TTC549 (cell line): ENCODE measurements at regions not wholly inside any gene's neighbourhood (a gene's known extent, or its start where the extent isn't known, plus 50 kb on each side); places are given as distances from the start of the nearest gene placed in this dataset.

ENCODE experiments used
- FAIRE-seq: peaks from 2 replicates; lab custom pipeline; 2012; peaks lifted over from hg19 to GRCh38; lab: Jason Lieb, UNC

- FAIRE-seq, result no peak
Observed at GRCh38 chr6:102387326-102388033, 994.0 kb downstream of the GRIK2 start.

- no peak for FAIRE-seq
Observed at GRCh38 chr6:102381203-102381602, 987.7 kb downstream of the GRIK2 start.

DNA sequence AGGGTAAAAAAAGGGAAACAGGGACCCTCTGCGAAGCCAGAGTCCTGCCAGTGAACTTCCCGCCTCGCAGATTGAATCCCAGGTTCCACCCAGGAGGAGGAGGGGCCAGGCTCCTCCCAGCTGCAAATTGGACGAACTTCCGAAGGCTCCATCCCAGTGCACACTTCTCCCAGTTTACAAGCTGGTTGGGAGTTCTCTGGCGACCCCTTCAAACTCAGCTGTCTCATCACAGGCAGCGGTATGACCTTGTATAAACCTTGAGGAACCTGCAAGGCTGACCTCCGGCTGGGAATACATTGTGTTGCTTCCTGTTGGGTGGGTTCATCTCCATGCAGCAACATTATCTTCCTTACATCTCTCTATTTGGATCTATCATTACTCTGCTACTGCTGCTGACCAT, 962.7 kb downstream of the GRIK2 start:
- FAIRE-seq, result no peak

GRCh38 chr6:102355578-102355977, 962.1 kb downstream of the GRIK2 start:
- FAIRE-seq, result no peak

- FAIRE-seq, result no peak
Observed at GRCh38 chr6:102352552-102352951, 959.0 kb downstream of the GRIK2 start.

- no peak for FAIRE-seq
Observed at GRCh38 chr6:102344769-102345168, 951.3 kb downstream of the GRIK2 start.

- FAIRE-seq, result no peak
Observed at GRCh38 chr6:102340311-102340710, 946.8 kb downstream of the GRIK2 start.

DNA sequence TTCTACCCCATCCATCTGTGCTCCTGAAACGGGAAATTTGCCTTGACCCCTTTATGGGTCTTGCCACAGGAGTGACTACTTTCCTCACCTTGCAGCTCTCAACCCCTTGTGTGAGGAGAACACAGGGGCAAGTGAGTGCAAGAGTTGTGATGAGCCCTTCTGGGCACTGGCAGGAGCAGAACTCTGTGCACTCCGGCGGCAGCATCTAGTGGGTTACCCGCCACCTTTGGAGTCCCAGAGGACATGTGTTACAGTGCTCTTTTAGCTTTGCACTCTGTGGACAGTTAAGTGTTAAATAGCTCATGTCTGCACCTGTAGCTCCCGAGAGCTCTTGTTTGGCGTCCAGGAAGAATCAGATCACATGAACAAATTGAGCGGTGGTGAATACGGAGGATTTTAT, 940.2 kb downstream of the GRIK2 start:
- FAIRE-seq, result no peak

- no peak for FAIRE-seq
Observed at GRCh38 chr6:102327697-102328225, 934.3 kb downstream of the GRIK2 start.

DNA sequence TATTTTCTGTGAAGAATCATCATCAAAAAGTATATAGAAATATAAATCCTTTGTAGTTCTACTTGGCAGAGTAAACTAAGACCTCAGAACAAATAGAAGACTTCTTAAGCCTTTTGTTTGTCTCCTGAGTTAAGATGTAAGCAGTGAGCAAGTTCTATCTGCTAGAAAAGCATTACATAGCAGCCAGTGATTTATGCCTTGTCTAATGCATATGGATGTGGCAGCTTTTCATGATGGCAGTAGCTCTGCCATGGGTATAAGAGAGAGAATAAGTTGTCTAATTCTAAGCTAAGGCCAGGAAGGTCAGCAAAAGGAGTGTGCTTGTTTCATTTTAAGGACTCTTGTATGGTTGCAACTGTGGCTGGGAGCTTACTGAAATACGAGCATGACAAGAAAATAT, 920.2 kb downstream of the GRIK2 start:
- no peak for FAIRE-seq

DNA sequence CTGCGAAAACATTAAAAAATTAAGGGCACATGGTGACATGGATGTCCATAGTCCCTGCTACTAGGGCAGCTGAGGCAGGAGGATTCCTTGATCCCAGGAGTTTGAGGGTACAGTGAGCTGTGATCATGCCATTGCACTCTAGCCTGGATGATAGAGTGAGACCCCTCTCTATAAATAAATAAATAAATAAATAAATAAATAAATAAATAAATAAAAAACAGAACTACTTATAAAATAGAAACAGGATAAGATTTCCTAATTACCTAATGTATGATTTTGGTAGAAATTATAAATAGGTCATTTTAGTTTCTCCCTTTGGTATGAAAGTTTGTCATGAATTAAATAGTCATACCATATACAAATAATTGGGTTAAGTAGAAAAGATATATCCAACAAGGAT, 916.2 kb downstream of the GRIK2 start:
- no peak for FAIRE-seq

DNA sequence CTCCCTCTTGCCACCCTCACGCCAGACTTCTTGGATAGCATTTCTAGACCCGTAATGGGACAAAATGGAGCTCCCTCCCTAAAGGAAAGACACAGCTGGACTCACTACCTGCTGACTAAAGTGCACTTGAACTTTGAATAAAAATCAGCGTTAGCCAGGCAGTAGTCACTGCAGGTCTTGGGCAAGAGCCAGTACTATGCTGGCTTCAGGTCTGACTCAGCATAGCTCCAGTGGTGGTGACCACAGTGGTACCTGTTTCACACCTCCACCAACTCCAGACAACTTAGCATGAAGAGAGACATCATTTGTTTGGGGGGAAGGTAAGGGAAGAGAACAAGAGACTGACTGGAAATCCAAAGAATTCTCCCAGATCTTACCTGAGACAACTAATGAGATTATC, 906.8 kb downstream of the GRIK2 start:
- FAIRE-seq, result no peak

DNA sequence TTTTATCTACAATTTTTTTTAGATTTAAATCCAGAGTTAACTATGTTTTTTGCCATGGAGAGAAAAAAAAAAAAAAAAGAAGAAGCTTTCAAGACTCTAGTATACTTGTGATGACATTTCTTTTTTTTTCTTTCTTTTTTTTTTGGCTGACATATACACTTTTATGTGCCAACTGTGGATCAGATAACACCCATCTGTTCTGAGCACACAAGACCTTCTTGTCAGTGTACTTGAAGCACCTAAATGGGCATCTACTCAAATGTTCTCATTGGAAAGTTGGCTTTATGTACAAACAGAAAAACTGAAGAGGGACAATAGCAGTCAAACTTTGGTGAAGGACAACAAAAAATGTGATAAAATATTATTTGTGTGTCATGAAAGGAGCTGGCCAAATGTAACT, 904.5 kb downstream of the GRIK2 start:
- FAIRE-seq, result no peak
